OCI-LY3 (cell line): ENCODE measurements at regions not wholly inside any gene's neighbourhood (a gene's known extent, or its start where the extent isn't known, plus 50 kb on each side); places are given as distances from the start of the nearest gene placed in this dataset.

ENCODE experiments used
- EZH2phosphoT487 ChIP-seq: fragments of 200-600 bp; shearing (Covaris generic); IDR thresholded peaks from 2 replicates; pipeline ENCODE4 v1.6.1; 2018; ENCODE audit warnings: antibody characterized with exemption, mixed run types, low read depth
- TF ChIP-seq, protein P1 (sequence below): fragments of 200-600, 300-600 bp; sonication (generic); IDR thresholded peaks from 2 replicates; pipeline ENCODE4 v1.5.1; 2014; ENCODE audit warnings: antibody characterized with exemption, low read length, low read depth

DNA sequence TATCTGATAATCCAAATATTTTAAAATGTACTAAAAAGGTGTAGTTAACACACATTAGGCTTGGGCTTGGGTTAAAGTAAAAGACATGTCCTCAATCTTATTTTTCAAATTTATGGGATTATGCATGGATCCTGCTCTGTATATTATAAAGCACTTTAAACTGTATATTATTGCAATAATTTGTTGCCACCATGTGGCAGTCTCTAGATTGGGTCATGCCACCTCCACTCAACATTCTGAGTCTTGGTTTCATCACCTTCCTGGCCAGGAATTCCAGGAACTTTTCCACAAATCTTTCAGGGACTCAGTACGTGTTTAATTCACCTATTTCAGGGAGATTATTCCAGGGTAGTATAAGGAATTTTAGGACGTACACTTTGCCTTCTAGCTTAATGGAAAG, 695.5 kb downstream of the FAM181B start:
- TF ChIP-seq EZH2phosphoT487: no peak
- TF ChIP-seq, protein P1, sequence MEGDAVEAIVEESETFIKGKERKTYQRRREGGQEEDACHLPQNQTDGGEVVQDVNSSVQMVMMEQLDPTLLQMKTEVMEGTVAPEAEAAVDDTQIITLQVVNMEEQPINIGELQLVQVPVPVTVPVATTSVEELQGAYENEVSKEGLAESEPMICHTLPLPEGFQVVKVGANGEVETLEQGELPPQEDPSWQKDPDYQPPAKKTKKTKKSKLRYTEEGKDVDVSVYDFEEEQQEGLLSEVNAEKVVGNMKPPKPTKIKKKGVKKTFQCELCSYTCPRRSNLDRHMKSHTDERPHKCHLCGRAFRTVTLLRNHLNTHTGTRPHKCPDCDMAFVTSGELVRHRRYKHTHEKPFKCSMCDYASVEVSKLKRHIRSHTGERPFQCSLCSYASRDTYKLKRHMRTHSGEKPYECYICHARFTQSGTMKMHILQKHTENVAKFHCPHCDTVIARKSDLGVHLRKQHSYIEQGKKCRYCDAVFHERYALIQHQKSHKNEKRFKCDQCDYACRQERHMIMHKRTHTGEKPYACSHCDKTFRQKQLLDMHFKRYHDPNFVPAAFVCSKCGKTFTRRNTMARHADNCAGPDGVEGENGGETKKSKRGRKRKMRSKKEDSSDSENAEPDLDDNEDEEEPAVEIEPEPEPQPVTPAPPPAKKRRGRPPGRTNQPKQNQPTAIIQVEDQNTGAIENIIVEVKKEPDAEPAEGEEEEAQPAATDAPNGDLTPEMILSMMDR: peak; percentile 64
